ENCODE measurements at regions not wholly inside any gene's neighbourhood (a gene's known extent, or its start where the extent isn't known, plus 50 kb on each side); places are given as distances from the start of the nearest gene placed in this dataset.

DNA sequence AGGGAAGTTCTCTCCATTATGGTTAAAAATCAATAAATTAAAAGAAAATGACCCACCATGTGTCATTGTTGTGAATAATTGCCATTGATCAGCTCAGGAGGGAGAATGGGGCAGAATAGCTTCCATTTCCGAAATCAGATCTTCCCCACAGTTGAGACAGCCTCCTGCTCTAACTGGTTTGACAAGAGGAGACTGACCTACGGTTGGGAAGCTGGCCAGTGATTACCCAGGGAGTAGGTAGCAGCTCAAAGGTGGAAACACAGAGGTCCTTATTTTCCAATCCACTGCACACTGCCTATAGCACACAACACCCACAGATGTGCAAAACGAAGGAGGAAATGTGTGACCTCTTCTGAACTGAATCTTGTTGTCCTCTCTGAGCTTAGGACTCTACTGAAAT, 69.0 kb upstream of the DAPK1 start (continued):
- TF ChIP-seq, protein P1, sequence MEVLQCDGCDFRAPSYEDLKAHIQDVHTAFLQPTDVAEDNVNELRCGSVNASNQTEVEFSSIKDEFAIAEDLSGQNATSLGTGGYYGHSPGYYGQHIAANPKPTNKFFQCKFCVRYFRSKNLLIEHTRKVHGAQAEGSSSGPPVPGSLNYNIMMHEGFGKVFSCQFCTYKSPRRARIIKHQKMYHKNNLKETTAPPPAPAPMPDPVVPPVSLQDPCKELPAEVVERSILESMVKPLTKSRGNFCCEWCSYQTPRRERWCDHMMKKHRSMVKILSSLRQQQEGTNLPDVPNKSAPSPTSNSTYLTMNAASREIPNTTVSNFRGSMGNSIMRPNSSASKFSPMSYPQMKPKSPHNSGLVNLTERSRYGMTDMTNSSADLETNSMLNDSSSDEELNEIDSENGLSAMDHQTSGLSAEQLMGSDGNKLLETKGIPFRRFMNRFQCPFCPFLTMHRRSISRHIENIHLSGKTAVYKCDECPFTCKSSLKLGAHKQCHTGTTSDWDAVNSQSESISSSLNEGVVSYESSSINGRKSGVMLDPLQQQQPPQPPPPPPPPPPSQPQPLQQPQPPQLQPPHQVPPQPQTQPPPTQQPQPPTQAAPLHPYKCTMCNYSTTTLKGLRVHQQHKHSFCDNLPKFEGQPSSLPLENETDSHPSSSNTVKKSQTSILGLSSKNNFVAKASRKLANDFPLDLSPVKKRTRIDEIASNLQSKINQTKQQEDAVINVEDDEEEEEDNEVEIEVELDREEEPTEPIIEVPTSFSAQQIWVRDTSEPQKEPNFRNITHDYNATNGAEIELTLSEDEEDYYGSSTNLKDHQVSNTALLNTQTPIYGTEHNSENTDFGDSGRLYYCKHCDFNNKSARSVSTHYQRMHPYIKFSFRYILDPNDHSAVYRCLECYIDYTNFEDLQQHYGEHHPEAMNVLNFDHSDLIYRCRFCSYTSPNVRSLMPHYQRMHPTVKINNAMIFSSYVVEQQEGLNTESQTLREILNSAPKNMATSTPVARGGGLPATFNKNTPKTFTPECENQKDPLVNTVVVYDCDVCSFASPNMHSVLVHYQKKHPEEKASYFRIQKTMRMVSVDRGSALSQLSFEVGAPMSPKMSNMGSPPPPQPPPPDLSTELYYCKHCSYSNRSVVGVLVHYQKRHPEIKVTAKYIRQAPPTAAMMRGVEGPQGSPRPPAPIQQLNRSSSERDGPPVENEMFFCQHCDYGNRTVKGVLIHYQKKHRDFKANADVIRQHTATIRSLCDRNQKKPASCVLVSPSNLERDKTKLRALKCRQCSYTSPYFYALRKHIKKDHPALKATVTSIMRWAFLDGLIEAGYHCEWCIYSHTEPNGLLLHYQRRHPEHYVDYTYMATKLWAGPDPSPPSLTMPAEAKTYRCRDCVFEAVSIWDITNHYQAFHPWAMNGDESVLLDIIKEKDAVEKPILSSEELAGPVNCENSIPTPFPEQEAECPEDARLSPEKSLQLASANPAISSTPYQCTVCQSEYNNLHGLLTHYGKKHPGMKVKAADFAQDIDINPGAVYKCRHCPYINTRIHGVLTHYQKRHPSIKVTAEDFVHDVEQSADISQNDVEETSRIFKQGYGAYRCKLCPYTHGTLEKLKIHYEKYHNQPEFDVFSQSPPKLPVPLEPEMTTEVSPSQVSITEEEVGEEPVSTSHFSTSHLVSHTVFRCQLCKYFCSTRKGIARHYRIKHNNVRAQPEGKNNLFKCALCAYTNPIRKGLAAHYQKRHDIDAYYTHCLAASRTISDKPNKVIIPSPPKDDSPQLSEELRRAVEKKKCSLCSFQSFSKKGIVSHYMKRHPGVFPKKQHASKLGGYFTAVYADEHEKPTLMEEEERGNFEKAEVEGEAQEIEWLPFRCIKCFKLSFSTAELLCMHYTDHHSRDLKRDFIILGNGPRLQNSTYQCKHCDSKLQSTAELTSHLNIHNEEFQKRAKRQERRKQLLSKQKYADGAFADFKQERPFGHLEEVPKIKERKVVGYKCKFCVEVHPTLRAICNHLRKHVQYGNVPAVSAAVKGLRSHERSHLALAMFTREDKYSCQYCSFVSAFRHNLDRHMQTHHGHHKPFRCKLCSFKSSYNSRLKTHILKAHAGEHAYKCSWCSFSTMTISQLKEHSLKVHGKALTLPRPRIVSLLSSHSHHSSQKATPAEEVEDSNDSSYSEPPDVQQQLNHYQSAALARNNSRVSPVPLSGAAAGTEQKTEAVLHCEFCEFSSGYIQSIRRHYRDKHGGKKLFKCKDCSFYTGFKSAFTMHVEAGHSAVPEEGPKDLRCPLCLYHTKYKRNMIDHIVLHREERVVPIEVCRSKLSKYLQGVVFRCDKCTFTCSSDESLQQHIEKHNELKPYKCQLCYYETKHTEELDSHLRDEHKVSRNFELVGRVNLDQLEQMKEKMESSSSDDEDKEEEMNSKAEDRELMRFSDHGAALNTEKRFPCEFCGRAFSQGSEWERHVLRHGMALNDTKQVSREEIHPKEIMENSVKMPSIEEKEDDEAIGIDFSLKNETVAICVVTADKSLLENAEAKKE (CRISPR knock-in tag; IDR thresholded peaks at IDR 0.05), result no peak
- TF ChIP-seq JUNB (IDR thresholded peaks at IDR 0.05; ENCODE audit: unreplicated experiment) (no peak), CREB1 (CRISPR knock-in tag; IDR thresholded peaks at IDR 0.05; ENCODE audit: low read depth) (no peak), NANOG (IDR thresholded peaks at IDR 0.05; ENCODE audit: borderline replicate concordance) (no peak), ZNF114 (CRISPR knock-in tag; IDR thresholded peaks at IDR 0.05) (no peak)
- TF ChIP-seq, protein P2, sequence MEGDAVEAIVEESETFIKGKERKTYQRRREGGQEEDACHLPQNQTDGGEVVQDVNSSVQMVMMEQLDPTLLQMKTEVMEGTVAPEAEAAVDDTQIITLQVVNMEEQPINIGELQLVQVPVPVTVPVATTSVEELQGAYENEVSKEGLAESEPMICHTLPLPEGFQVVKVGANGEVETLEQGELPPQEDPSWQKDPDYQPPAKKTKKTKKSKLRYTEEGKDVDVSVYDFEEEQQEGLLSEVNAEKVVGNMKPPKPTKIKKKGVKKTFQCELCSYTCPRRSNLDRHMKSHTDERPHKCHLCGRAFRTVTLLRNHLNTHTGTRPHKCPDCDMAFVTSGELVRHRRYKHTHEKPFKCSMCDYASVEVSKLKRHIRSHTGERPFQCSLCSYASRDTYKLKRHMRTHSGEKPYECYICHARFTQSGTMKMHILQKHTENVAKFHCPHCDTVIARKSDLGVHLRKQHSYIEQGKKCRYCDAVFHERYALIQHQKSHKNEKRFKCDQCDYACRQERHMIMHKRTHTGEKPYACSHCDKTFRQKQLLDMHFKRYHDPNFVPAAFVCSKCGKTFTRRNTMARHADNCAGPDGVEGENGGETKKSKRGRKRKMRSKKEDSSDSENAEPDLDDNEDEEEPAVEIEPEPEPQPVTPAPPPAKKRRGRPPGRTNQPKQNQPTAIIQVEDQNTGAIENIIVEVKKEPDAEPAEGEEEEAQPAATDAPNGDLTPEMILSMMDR (conservative IDR thresholded peaks at IDR 0.05; ENCODE audit: low read depth in 2 of 2), result no peak

DNA sequence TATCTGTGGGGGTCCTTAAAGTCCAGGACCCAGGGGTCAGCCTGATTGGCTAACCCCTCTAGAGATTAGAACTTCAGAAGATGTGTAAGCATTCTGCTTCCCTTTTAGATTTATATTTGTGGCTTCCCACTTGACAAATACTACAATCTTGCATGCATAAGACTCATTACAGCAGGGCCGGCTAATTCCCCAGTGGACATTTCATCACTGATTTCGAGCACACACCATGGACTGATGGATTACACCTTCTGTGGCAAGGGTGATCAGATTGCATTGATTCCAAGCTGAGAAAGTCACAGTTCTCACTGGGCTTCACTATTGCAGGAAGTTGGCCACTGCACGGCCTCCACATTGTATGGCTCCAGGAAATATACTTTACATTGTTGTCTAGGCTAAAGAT, 65.8 kb upstream of the DAPK1 start:
- Histone ChIP-seq H3K4me3 (no peak overlapping the region), H3K27ac (ENCODE audit: low read depth) (no peak overlapping the region), H3K4me1 (ENCODE audit: insufficient read depth) (peaks cover 28% of the 10 kb centered on the region), H3F3A (replicated peaks; ENCODE audit: low read depth) (peaks cover 22% of the 10 kb centered on the region), H3K4me2 (no peak overlapping the region), H3K27me3 (ENCODE audit: insufficient read depth) (no peaks in the 10 kb centered on the region), H3K36me3 (ENCODE audit: insufficient read depth) (no peaks in the 10 kb centered on the region; the same call in 1 of the 2 replicates), H2AFZ (no peak overlapping the region), H4K20me1 (replicated peaks; ENCODE audit: insufficient read depth) (no peaks in the 10 kb centered on the region), H3K79me2 (replicated peaks; ENCODE audit: insufficient read depth) (no peaks in the 10 kb centered on the region), H3K9me2 (ENCODE audit: insufficient read depth) (no peaks in the 10 kb centered on the region)
- H3K9me3 Mint-ChIP-seq, result no peaks in the 10 kb centered on the region; the same call in 2 of the 3 replicates
- H3K27ac Mint-ChIP-seq, result no peak overlapping the region
- no peak for ATAC-seq
- H3K27me3 Mint-ChIP-seq (ENCODE audit: insufficient read depth, low read depth, poor library complexity), result peaks cover 6% of the 10 kb centered on the region
- TF ChIP-seq POLR2AphosphoS5 (IDR thresholded peaks at IDR 0.05; ENCODE audit: low read depth) (no peak), EZH2 (IDR thresholded peaks at IDR 0.05; ENCODE audit: low read depth, unreplicated experiment) (no peak), EZH2phosphoT487 (IDR thresholded peaks at IDR 0.05; ENCODE audit: unreplicated experiment) (no peak), JUNB (IDR thresholded peaks at IDR 0.05; ENCODE audit: unreplicated experiment) (no peak)
- TF ChIP-seq, protein P1 (CRISPR knock-in tag; IDR thresholded peaks at IDR 0.05), result no peak
- H3K4me3 Mint-ChIP-seq, result no peak overlapping the region
- DNase-seq (ENCODE audit: low spot score), result no peak
- H3K4me1 Mint-ChIP-seq, result peaks cover 29% of the 10 kb centered on the region
- H3K36me3 Mint-ChIP-seq (ENCODE audit: low read depth), result peaks cover 3% of the 10 kb centered on the region; the same call in 1 of the 3 replicates
